Ureter (tissue), 1 donor: ENCODE measurements at regions not wholly inside any gene's neighbourhood (a gene's known extent, or its start where the extent isn't known, plus 50 kb on each side); places are given as distances from the start of the nearest gene placed in this dataset.
A peak's percentile ranks its signal among the peaks of the same experiment; 100 is the strongest.
"Not testable (repeated sequence)": the region's sequence is repeated elsewhere in the genome, so short reads cannot be mapped to it uniquely, and the experiment has no call there.

Source experiments
- DNase-seq: peaks from one replicate; pipeline ENCODE4 v3.0.0-alpha.2; 2020; ENCODE audit warnings: low spot score
- donor health status: DM: yes; HTN: yes; CAD: no.

DNA sequence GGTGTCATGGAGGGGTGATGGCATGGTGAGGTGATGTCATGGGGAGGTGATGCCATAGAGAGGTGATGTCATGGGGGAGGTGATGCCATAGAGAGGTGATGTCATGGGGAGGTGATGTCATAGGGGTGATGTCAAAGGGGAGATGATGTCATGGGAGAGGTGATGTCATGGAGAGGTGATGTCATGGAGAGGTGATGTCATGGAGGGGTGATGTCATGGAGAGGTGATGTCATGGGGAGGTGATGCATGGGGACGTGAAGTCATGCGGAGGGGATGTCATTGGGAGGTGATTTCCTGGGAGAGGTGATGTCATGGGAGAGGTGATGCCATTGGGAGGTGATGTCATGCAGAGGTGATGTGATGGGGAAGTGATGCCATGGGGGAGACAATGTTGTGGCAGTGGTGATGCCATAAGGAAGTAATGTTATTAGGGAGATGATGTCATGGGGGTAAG, 92.1 kb upstream of the C1orf174 start:
- no peak for DNase-seq

DNA sequence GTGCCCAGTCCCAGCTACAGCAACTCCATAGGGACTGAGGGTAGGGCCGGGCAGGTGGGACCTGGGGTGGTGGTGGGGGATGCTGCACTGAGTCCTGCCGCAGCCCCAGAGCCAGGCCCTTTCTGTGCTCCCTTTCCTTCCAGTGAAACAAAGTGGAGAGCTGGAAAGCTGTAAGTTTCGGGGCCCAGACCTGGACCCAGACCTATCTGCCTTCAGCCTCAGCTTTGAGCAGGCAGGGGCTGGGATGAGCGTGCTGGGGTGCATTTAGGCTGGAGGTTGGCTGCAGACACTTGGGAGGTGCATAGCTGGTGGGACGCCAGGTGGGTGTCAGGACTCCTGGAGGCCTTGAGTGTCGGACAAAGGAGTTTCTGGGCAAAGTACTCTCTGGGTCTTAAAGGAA, 92.7 kb upstream of the C1orf174 start:
- no peak for DNase-seq

DNA sequence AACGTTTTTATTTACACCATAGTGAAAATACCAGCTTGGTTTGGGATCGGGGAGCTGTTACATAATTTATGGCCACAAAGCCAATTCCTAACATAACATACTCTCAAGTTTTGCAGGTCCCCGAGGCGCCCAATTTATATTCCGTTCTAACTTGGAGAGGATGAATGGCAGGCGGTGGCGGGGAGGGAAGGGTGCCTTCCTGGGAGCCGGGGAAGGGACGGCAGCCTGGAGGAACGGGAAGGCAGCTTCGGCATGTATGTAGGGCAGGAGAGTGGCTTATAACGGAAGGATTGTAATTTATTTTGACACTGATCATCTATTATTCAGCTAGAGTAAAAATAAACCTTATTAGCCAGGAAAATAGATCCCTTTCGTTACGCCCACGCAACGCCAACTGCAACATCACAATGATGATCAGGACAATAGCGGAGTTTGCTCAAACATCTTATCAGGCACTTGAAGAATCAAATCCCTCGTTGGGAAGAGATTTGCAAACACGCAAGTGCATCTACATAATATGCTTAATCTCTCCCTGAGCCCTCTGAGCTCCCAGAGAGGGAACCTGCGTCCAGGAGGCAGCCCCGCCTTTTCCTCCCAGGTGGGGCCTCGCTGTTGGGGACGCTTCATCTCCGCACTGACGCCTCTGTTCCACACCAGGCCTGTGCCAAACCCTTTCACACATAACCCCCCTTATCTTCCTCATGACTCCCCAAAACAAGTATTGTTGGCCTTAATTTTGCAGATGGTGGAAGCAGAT, 93.7 kb upstream of the C1orf174 start:
- no peak for DNase-seq

DNA sequence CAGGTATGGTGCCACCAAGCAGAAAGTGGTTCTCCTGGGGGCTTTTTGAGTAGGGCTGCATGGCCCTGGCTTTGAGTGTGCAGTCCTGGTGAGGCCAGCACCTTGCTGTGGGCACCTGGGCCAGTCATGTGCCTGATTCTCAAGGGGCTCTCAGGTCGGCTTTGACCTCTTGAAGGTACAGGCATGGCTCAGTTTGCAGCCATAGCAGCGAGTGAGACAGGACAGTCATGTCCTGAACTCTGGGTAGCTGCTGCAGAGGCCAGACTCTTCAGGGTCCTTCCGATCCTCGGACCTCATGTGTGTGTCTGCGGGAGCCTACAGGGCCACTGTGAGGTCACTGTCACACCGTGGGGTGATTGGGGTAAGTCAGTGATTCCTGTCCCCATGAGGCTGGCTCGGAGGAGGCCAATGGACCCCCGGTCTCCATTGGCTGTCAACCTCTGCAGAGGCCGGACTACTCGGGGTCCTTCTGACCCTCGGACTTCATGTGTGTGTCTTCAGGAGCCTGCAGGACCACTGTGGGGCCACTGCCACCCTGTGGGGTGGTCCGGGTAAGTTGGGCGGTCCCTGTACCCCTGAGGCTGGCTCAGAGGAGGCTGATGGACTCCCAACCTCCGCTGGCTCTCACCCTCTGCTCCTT, 95.2 kb upstream of the C1orf174 start:
- no peak for DNase-seq

DNA sequence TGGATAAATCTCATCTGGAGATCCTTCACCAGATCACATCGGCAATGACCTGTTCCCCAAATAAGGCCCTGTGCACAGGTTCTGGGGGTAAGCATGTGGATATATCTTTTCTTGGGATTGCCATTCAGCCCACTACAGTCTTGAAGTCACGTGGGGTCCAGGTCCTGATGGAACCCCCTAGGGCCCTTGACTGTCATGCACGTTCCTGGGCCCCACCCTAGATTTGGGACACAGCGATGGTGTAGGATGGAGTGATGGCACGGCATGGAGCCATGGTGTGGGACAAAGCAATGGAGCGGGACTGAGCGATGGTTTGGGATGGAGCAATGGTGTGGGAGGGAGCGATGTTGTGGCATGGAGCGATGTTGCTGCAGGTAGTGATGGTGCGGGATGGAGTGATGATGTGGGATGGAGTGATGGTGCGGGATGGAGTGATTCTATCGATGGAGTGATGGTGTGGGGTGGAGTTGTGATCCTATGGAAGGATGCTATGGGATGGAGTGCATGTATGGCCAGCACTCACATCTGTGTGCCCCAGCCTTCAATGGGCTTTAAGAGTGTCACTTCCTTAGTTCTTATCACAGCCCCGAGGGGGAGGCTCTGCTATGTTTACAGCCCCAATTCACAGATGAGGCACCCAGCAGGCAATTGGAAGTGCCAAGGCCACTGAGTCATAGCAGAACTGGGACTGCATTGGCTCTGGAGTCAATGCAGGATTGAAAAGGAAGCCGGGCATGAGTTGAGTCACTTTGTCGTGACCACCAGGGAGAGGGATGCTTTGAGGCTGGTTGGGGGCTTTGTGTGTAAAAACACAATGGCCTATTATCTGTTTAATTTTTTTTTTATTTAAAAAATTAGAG, 97.0 kb upstream of the C1orf174 start:
- no peak for DNase-seq

DNA sequence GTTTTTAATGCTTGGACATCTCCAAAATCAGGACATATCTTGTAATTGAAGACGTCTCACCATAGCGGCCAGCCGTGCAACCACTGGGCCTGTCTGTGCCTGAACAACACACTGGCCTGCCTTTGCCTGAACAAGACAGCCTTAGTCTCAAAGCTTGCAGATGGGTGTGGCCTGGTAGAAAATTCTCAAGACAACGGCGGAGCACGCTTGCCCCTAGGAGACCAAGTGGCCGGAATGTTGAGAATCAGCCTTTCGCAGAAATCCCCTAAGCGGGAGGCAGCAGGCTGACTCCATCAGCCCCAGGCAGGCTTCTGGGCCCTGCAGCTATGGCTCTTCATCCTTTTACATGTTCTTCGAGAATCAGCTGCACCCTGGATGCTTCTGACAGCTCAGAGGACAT, 98.0 kb upstream of the C1orf174 start:
- DNase-seq: no peak

DNA sequence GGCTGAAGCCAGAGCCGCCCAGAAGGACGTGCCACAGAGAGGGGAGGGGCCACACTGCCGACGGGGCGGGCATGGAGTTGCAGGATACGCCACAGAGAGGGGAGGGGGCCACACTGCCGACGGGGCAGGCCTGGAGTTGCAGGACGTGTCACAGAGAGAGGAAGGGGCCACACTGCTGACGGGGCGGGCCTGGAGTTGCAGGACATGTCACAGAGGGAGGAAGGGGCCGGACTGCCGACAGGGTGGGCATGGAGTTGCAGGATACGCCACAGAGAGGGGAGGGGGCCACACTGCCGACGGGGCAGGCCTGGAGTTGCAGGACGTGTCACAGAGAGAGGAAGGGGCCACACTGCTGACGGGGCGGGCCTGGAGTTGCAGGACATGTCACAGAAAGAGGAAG, 99.4 kb upstream of the C1orf174 start:
- not testable (repeated sequence) for DNase-seq

DNA sequence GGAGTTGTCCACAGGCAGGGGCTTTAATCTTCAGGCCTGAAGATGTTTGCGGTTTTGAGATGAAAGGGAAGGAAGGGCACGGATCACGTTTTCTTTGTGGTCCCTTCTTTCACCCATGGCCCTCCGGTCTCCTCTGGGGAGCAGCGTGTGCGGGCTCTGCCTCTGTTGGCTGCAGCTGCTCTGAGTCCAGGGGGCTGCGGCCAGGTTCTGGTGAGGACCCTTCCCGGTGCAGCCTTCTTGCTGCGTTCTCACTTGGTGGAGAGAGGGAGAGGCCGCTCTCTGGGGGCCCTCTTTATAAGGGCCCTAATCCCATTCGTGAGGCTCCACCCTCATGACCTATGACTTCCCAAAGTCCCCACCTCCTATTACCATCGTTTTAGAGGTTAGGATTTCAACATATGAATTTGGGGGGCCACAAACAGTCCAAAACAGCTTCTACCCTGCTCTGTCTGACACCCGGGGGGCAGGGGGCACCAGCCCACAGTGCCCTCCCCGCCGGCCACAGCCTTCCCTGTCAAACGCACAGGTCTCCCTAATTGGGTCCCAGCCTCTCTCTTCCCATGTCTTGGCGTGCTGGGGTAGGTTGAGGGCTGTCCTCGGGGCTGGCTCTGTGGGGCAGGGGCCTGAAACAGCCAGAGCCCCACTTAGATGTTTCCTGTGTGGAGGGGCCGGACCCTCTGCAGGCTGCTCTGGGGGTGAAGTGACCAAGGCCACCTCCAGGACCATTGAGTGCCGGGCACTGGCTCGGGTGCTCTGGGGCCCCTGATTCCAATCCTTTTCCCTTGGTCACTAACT, 100.1 kb upstream of the C1orf174 start:
- no peak for DNase-seq

DNA sequence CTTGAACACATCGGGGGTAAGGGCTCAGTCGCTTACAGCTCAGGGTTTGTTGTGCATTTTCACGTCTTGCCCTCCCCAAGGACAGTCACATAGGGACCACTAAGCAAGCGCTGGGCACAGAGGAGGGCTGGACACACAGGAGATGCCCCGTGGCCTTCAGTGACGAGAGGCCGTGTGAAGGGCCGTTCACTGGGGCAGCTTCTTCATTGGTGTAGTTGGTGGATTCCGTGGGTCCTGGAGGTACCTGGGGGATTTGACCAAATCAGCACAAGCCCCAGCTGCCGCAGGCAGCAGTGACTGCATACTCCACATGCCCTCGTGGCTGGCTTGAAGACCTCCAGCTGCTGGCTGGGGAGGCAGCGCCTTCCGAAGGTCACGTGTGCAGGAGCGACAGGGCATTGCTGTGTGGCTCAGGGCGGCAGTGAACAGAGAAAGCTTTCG, 100.8 kb upstream of the C1orf174 start:
- no peak for DNase-seq

DNA sequence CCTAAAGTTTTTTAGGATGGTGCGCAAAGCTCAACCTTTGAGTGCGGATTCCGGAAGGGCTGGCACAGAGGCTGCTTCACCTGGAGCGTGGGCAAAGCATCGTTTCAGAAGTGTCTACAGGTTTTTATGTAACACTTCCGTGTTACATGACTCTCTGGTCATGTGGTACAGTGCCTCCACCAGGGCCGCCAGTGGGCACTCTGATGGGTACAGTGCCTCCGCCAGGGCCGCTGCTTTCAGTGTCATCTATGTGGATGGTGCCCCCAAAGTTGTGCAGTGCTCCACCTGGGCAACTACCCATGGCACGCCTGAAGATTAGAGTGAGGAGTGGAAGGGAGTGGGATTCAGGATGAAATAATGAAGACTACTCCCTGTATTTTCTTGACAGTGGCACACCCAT, 101.4 kb upstream of the C1orf174 start:
- no peak for DNase-seq

DNA sequence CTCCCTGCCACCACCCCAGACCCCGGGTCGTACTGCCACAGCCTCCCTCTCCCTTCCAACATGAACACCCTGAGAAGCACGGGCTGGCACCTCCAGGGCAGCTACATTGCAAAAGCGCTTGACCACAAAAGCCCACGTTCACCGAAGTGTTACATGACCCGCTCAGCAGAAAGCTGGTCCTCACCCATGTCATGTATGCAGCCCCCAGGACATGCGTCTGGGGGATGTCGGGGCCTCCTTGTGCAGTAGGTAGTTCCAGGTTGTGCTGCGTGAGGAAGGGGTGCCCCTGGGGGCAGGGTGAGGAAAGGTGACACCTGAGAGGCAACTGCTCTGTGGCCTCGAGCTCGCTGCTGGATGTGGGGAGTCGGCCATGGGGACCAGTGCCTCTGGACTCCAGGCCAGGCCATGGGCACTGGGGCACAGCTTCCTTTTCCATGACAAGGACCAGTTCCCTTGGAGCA, 102.0 kb upstream of the C1orf174 start:
- no peak for DNase-seq

DNA sequence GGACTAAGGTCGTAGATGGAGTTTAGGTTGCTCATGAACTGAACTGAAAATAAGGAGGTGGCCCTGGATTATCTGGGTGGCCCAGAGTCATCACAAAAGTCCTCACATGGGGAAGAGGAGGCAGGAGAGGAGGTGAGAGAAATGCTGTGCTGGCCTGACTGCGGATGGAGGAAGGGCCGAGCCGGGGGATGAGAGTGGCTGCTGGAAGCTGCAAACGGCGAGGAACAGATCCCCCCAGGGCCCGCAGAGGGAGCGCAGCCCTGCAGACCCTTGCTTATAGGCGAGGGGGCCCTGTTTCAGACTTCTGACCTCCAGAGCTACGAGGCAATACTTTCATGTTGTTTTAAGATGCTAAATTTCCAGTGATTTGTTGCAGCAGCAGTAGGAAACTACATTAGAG, 102.7 kb upstream of the C1orf174 start:
- no peak for DNase-seq

DNA sequence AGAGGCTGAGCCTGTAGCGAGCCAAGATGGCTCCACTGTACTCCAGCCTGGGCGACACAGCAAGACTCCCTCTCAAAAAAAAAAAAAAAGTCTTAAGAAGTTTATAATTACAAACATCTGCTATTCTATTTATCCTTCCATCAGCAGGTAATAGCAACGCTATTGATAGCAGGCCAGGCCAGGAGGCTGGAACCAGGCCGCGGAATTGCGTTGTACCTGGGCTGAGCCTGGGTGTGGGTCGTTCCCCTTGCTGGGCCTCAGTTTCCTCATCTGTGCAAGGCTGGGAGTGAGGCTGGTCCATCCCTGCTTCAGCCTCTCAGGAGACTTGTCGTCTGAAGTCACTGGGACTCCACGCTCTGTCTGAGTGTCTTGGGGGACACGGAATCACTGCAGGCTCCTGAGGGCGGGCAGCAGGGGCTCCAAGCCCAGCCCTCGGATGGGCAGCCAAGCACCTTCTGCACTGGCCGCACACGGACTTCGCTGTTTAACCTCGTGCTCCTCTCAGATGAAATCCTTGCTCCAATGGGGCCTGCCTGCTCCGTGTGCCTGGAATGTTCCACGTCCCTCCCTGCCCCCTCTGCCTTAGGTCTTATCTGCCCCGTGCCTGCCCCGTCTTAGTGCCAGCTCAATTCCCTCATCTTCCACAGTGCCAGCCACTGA, 103.9 kb upstream of the C1orf174 start:
- DNase-seq: no peak

DNA sequence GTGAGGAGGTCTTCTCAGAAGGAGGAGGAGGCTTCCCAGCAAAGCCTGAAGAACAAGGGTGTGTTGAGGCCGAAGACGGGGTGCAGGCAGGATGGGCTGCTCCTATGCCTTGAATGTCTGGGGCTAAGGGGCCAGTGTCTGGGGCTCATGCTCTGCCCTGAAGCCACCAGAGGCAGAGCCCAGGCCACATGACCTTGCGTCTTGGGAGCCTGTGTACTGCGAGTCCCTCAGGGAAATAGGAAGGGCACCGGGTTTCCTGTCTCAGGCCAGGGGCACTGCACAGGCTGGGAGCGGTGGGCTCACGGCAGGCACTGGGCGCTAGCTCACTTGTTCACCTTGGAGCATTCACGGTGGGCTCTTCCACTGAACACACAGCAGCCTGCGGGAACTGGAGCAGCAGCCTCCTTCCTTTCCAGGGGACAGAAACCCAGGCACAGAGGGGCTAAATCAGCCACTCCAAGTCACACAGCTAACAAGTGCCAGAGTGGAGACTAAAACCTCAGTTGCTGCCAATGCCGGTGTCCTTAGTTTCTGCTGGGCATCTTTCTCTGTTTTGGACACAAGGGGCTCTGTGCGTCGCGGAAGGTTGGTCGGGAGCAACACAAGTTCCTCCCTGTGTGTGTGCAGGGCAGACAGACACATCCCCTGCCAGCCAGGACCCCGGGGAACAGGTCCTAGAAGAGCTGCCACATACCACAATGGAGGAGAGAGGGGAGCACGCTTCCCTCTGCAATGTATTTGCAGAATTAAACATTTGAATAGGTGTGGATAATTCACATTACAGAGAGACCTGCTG, 104.8 kb upstream of the C1orf174 start:
- DNase-seq: no peak

DNA sequence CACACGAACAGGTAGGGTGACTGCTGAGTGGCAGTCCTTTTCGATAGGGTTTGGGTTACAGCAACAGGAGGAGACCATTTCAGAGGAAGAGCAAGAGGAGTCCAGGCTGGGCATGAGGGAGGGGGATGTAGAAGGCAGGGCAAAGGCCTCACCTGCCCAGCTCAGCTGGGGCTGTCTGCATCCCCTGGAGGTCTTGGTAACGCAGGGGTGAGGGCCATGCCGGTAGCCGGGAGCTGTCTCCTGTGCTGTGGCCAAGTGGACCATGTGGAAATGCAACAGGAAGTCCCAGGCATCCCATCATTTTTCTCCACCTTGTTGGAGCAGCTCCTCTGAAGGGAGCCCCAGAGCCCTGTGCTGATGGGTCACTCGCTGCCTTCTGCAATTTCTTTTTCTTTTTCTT, 105.4 kb upstream of the C1orf174 start:
- DNase-seq: no peak

DNA sequence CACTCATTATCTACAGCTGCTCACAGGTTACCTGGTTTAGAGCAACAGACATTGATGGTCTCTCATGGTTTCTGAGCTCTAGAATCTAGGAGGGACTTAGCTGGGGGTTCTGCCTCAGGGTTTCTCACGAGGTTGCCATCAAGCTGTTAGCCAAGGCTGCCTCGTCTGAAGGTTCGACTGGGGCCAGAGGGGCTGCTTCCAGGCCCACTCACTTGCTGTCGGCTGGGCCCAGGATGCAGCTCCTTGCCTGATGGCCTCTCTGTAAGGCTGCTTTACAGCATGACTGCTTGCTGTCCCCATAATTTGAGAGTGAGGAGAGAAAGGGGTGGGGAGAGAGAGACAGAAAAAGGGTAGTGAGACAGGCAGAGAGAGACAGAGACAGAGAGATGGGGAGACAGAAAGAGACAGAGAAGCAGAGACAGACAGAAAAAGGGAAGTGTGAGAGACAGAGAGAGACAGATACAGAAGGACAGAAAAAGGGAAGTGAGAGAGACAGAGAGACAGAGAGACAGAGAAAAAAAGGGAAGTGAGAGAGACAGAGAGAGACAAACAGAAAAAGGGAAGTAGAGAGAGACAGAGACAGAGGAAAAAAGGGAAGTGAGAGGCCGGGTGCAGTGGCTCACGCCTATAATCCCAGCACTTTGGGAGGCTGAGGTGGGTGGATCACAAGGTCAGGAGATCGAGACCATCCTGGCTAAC, 106.8 kb upstream of the C1orf174 start:
- no peak for DNase-seq

DNA sequence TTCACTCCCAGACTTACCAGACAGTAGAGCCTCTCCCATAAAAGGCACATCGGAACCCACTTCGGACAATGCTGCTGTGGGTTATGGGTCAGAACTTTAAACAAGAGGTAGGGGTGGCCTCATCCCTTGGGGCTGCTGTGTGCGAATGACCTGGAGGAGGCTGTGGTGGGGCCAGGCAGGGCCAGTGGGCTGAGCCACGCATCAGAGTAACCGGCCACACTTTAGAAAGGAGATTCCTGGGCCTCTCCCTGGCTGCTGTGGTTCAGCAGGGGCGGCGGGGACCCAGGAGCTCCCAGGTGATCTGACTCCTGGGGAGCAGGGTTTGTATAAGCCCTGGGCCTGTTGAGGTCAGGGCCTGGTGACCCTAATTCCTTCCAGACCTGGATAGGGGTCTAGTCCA, 110.2 kb upstream of the C1orf174 start:
- DNase-seq: peak; percentile 15

DNA sequence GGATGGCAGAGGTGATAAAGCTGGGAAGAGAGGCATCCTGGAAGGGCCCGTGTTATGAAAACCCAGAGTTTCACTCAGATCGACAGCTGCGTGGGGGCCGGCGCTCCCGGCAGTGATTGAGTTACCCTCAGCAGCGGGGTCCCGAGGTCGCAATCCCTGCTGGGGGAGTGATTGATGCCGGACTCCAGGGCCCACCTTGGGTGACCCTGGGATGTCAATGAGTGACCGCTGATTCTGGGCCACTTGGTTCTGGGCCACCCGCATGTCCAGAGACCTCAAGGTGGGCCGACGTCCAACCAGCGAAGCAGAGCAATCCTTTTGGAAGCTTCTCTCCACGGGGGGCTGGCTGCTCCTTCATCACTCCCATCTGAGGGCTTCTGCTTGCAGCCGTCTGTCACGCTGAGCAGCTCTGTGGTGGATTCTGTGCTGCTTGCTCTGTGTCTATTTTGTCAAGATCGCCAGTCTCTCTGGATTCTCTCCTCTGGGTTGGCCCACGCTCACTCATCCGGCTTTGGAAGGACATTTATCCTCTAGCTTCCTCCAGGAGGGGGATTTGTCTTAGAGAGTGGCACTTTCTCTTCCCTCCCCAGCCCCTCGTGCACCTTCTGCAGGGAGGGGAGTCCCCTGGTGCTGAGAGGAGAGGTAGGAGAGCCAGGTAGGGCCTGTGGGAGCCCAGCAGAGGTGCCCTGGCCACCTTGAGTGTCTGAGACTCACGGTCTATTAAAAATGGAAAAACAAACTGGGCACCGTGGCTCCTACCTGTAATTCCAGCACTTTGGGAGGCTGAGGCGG, 110.9 kb upstream of the C1orf174 start:
- DNase-seq: peak; percentile 34
